HEK293 (cell line): ENCODE measurements at regions not wholly inside any gene's neighbourhood (a gene's known extent, or its start where the extent isn't known, plus 50 kb on each side); places are given as distances from the start of the nearest gene placed in this dataset.

ENCODE experiments used
- CTCF ChIA-PET: fragments of 350-600 bp; formaldehyde crosslinking; extraction: SDS; loops from one replicate; lab custom pipeline; 2021; ENCODE audit warnings: antibody characterized with exemption; lab: Yijun Ruan, JAX
- POLR2A ChIA-PET: fragments of 300-600 bp; formaldehyde crosslinking; extraction: SDS; loops from one replicate; lab custom pipeline; 2020; ENCODE audit warnings: antibody characterized with exemption, inconsistent platforms; lab: Yijun Ruan, JAX
- H3K27ac ChIP-seq: fragments of 200-500 bp; sonication (Bioruptor generic); 2 replicates; pipeline ENCODE4 v1.5.1; 2014; ENCODE audit warnings: low read depth, low read length, control low read depth, inconsistent platforms; ENCODE audit errors: extremely low read depth
- H3K36me3 ChIP-seq, 2 experiments: fragments of 200-500 bp in 1 of 2; sonication (Bioruptor generic) in 1 of 2; 1 replicate in 1 of 2; 2 replicates in 1 of 2; pipeline ENCODE4 v1.5.1; 2014 to 2017; ENCODE audit warnings: inconsistent platforms in 2 of 2, low read length in 2 of 2; ENCODE audit not compliant: control insufficient read depth in 2 of 2, insufficient read depth in 1 of 2
- H3K4me1 ChIP-seq: fragments of 200-500 bp; sonication (Bioruptor generic); 2 replicates; pipeline ENCODE4 v1.5.1; 2014; ENCODE audit warnings: mild to moderate bottlenecking, low read length, inconsistent platforms; ENCODE audit not compliant: control insufficient read depth, insufficient read depth
- H3K4me3 ChIP-seq: 2 replicates; pipeline ENCODE4 v1.5.1; 2011; ENCODE audit warnings: low read depth, mild to moderate bottlenecking, control low read depth, low read length, moderate library complexity
- H3K9me3 ChIP-seq: fragments of 200-500 bp; sonication (Bioruptor generic); 2 replicates; pipeline ENCODE4 v1.5.1; 2014; ENCODE audit warnings: low read depth, low read length, inconsistent platforms; ENCODE audit not compliant: control insufficient read depth, insufficient read depth
- GLI4 ChIP-seq: fragments of 450-650 bp; formaldehyde crosslinking; IDR thresholded peaks from 2 replicates; pipeline ENCODE4 v1.5.1; 2016; ENCODE audit warnings: missing biosample characterization, missing genetic modification characterization
- GLIS2 ChIP-seq: fragments of 450-650 bp; formaldehyde crosslinking; IDR thresholded peaks from 2 replicates; pipeline ENCODE4 v1.5.1; 2016; ENCODE audit warnings: missing biosample characterization, missing genetic modification characterization
- KLF1 ChIP-seq: fragments of 450-650 bp; formaldehyde crosslinking; IDR thresholded peaks from 2 replicates; pipeline ENCODE4 v1.5.1; 2016; ENCODE audit warnings: missing biosample characterization, missing genetic modification characterization
- RBAK ChIP-seq: fragments of 450-650 bp; formaldehyde crosslinking; IDR thresholded peaks from 2 replicates; pipeline ENCODE4 v1.5.1; 2016; ENCODE audit warnings: missing biosample characterization, missing genetic modification characterization
- REPIN1 ChIP-seq: fragments of 450-650 bp; formaldehyde crosslinking; IDR thresholded peaks from 2 replicates; pipeline ENCODE4 v1.5.1; 2017; ENCODE audit warnings: missing biosample characterization, missing genetic modification characterization, low read depth
- SCRT2 ChIP-seq: fragments of 450-650 bp; formaldehyde crosslinking; IDR thresholded peaks from 2 replicates; pipeline ENCODE4 v1.5.1; 2016; ENCODE audit warnings: missing biosample characterization, missing genetic modification characterization
- ZNF174 ChIP-seq: fragments of 450-650 bp; formaldehyde crosslinking; IDR thresholded peaks from 2 replicates; pipeline ENCODE4 v1.5.0; 2017; ENCODE audit warnings: missing biosample characterization, mild to moderate bottlenecking, missing genetic modification characterization
- ZNF280D ChIP-seq: fragments of 450-650 bp; formaldehyde crosslinking; IDR thresholded peaks from 2 replicates; pipeline ENCODE4 v1.5.1; 2016; ENCODE audit warnings: missing biosample characterization, missing genetic modification characterization
- ZNF292 ChIP-seq: fragments of 450-650 bp; formaldehyde crosslinking; IDR thresholded peaks from 2 replicates; pipeline ENCODE4 v1.5.1; 2016; ENCODE audit warnings: low read depth, missing biosample characterization, missing genetic modification characterization, borderline replicate concordance
- ZNF366 ChIP-seq: fragments of 450-650 bp; formaldehyde crosslinking; conservative IDR thresholded peaks from 2 replicates; pipeline ENCODE4 v1.5.1; 2016; ENCODE audit warnings: missing biosample characterization, missing genetic modification characterization
- ZNF561 ChIP-seq: fragments of 450-650 bp; IDR thresholded peaks from 2 replicates; pipeline ENCODE4 v1.5.1; 2018; ENCODE audit warnings: missing biosample characterization, missing genetic modification characterization, borderline replicate concordance
- ZNF585B ChIP-seq: fragments of 450-650 bp; formaldehyde crosslinking; IDR thresholded peaks from 2 replicates; pipeline ENCODE4 v1.5.1; 2016; ENCODE audit warnings: missing biosample characterization, missing genetic modification characterization
- ZNF624 ChIP-seq: fragments of 450-650 bp; formaldehyde crosslinking; IDR thresholded peaks from 2 replicates; pipeline ENCODE4 v1.5.1; 2017; ENCODE audit warnings: missing biosample characterization, missing genetic modification characterization
- ZNF792 ChIP-seq: fragments of 450-650 bp; formaldehyde crosslinking; IDR thresholded peaks from 2 replicates; pipeline ENCODE4 v1.5.1; 2016; ENCODE audit warnings: missing biosample characterization, missing genetic modification characterization
- ZNF843 ChIP-seq: fragments of 450-650 bp; formaldehyde crosslinking; IDR thresholded peaks from 2 replicates; pipeline ENCODE4 v1.5.1; 2016; ENCODE audit warnings: missing biosample characterization, missing genetic modification characterization
- TF ChIP-seq, protein P1 (sequence below): fragments of 450-650 bp; formaldehyde crosslinking; IDR thresholded peaks from 2 replicates; pipeline ENCODE4 v1.5.1; 2017; ENCODE audit warnings: missing biosample characterization, missing genetic modification characterization
- TF ChIP-seq, protein P2 (sequence below): fragments of 450-650 bp; formaldehyde crosslinking; IDR thresholded peaks from 2 replicates; pipeline ENCODE4 v1.5.1; 2016; ENCODE audit warnings: missing biosample characterization, missing genetic modification characterization
- TF ChIP-seq, protein P3 (sequence below): fragments of 450-650 bp; formaldehyde crosslinking; optimal IDR thresholded peaks from 2 replicates; pipeline ENCODE3; 2016; ENCODE audit warnings: missing biosample characterization, mild to moderate bottlenecking, missing genetic modification characterization
- TF ChIP-seq, protein P4 (sequence below): fragments of 450-650 bp; formaldehyde crosslinking; IDR thresholded peaks from 2 replicates; pipeline ENCODE4 v1.5.1; 2017; ENCODE audit warnings: missing biosample characterization, missing genetic modification characterization

DNA sequence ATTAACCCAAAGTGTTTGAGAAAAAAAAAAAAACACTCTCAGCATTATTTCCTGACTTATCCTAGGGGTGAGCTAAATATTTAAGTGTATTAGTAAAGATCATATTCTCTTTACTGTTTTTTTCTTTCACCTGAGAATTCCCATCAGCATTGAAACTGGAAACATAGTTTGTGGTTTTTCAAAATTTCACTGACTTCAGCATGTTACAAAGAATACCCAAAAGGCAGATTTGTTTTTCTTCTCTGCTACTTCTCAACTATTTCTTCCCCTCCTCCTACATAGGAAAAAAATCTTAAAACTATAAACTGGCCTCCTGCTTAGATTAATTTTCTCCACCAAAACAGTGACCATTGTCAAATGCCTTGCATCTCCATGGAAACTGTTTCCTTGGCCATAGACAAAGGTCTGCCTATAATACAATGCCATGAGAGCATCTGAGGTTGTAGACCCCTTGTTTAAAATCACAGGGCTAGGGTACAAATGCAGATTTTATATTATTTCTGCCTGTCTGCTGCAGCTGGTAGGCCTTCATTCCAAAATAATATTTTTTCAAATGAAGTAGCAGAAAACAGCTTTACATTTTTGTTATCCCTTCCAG is 179.7 kb upstream of the GALNT5 start:
- H3K4me3 ChIP-seq = no peak overlapping the region
- no peaks in the 10 kb centered on the region for H3K9me3 ChIP-seq
- POLR2A ChIA-PET = no interaction called here
- no peaks in the 10 kb centered on the region for H3K4me1 ChIP-seq
- no peak overlapping the region for H3K27ac ChIP-seq
- CTCF ChIA-PET = no interaction called here
- no peak for TF ChIP-seq GLIS2
- no peak for TF ChIP-seq ZNF792
- TF ChIP-seq ZNF843 (tag by site-specific recombination) = no peak
- TF ChIP-seq, protein P1, sequence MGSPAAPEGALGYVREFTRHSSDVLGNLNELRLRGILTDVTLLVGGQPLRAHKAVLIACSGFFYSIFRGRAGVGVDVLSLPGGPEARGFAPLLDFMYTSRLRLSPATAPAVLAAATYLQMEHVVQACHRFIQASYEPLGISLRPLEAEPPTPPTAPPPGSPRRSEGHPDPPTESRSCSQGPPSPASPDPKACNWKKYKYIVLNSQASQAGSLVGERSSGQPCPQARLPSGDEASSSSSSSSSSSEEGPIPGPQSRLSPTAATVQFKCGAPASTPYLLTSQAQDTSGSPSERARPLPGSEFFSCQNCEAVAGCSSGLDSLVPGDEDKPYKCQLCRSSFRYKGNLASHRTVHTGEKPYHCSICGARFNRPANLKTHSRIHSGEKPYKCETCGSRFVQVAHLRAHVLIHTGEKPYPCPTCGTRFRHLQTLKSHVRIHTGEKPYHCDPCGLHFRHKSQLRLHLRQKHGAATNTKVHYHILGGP = no peak
- TF ChIP-seq ZNF174 = no peak
- TF ChIP-seq ZNF561 = no peak
- no peak for TF ChIP-seq ZNF280D
- TF ChIP-seq, protein P2, sequence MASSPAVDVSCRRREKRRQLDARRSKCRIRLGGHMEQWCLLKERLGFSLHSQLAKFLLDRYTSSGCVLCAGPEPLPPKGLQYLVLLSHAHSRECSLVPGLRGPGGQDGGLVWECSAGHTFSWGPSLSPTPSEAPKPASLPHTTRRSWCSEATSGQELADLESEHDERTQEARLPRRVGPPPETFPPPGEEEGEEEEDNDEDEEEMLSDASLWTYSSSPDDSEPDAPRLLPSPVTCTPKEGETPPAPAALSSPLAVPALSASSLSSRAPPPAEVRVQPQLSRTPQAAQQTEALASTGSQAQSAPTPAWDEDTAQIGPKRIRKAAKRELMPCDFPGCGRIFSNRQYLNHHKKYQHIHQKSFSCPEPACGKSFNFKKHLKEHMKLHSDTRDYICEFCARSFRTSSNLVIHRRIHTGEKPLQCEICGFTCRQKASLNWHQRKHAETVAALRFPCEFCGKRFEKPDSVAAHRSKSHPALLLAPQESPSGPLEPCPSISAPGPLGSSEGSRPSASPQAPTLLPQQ = no peak
- TF ChIP-seq ZNF624 (tag by site-specific recombination) = no peak
- TF ChIP-seq ZNF292 (tag by site-specific recombination) = no peak
- TF ChIP-seq SCRT2 (tag by site-specific recombination) = no peak
- TF ChIP-seq, protein P3, sequence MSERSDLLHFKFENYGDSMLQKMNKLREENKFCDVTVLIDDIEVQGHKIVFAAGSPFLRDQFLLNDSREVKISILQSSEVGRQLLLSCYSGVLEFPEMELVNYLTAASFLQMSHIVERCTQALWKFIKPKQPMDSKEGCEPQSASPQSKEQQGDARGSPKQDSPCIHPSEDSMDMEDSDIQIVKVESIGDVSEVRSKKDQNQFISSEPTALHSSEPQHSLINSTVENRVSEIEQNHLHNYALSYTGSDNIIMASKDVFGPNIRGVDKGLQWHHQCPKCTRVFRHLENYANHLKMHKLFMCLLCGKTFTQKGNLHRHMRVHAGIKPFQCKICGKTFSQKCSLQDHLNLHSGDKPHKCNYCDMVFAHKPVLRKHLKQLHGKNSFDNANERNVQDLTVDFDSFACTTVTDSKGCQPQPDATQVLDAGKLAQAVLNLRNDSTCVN = no peak
- TF ChIP-seq ZNF366 (tag by site-specific recombination) = no peak
- no peak for TF ChIP-seq GLI4 (tag by site-specific recombination)
- TF ChIP-seq RBAK (tag by site-specific recombination) = no peak
- no peak for TF ChIP-seq ZNF585B
- TF ChIP-seq, protein P4, sequence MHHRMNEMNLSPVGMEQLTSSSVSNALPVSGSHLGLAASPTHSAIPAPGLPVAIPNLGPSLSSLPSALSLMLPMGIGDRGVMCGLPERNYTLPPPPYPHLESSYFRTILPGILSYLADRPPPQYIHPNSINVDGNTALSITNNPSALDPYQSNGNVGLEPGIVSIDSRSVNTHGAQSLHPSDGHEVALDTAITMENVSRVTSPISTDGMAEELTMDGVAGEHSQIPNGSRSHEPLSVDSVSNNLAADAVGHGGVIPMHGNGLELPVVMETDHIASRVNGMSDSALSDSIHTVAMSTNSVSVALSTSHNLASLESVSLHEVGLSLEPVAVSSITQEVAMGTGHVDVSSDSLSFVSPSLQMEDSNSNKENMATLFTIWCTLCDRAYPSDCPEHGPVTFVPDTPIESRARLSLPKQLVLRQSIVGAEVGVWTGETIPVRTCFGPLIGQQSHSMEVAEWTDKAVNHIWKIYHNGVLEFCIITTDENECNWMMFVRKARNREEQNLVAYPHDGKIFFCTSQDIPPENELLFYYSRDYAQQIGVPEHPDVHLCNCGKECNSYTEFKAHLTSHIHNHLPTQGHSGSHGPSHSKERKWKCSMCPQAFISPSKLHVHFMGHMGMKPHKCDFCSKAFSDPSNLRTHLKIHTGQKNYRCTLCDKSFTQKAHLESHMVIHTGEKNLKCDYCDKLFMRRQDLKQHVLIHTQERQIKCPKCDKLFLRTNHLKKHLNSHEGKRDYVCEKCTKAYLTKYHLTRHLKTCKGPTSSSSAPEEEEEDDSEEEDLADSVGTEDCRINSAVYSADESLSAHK (tag by site-specific recombination) = no peak
- no peak for TF ChIP-seq KLF1 (tag by site-specific recombination)
- no peak for TF ChIP-seq REPIN1 (tag by site-specific recombination)
- no peaks in the 10 kb centered on the region for H3K36me3 ChIP-seq
